PFSK-1 (cell line): ENCODE measurements at regions not wholly inside any gene's neighbourhood (a gene's known extent, or its start where the extent isn't known, plus 50 kb on each side); places are given as distances from the start of the nearest gene placed in this dataset.

Source experiments
- FOXP2 ChIP-seq: optimal IDR thresholded peaks from 2 replicates; pipeline ENCODE3; 2011; ENCODE audit warnings: borderline replicate concordance, control low read depth, inconsistent platforms; ENCODE audit not compliant: insufficient read depth; ENCODE audit errors: extremely low read length, extremely low read depth
- POLR2AphosphoS5 ChIP-seq: IDR thresholded peaks from 2 replicates; pipeline ENCODE4 v1.6.1; 2012; ENCODE audit warnings: low read depth, mild to moderate bottlenecking, control low read depth, low read length, moderate library complexity
- SIN3A ChIP-seq: IDR thresholded peaks from 2 replicates; pipeline ENCODE4 v1.6.1; 2012; ENCODE audit warnings: mild to moderate bottlenecking, low read length, moderate library complexity, borderline replicate concordance; ENCODE audit not compliant: insufficient read depth

DNA sequence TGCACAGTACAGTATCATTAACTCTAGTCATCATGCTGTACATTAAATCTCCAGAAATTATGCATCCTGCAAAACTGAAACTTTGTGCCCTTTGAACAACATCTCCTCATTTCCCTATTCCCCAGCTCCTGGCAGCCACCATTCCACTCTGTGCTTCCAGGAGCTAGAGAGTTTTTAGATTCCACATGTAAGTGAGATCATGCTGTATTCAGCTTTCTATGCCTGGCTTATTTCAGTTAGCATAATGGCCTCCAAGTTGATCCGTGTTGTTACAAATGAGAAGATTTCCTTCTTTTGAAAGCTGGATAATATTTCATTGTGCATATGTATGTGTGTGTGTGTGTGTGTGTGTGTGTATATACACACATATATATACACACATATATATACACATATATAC is 86.9 kb upstream of the SLC24A3 start:
- no peak for TF ChIP-seq POLR2AphosphoS5
- no peak for TF ChIP-seq SIN3A
- no peak for TF ChIP-seq FOXP2
